ENCODE measurements at regions not wholly inside any gene's neighbourhood (a gene's known extent, or its start where the extent isn't known, plus 50 kb on each side); places are given as distances from the start of the nearest gene placed in this dataset.

DNA sequence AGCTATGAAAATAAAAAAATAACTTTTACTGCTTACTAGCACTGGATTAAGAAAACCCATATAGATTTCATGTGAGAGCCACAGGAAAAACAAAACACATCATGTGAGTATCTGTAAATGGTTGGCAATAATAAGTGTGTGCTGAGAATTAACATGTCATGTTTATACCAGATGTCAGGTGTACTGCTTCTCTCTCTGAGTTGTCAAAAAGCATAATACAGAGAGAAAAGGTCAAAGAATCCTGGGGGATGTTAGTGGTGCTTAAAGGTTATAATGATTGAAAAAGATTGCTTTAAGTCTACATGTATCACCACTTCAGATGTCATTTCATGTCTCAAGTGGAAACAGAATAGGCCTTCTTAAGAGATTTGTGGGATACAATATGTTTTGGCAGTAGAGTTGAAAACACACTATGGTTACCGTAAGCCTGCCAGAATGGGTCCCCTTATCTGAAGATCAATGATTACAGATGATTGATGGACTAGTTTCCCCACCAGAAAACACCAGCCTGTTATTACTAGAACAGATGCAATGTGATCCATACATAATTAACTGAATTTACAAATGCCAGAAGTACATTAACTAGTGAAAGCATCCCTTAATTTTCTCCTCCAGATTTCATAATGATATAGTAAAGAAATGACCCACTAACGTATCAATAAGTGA is 204.1 kb downstream of the CNTN3 start:
- no peaks in the 10 kb centered on the region for H3K36me3 Mint-ChIP-seq (ENCODE audit: unreplicated experiment)
- peaks cover 3% of the 10 kb centered on the region for H3K9me3 Mint-ChIP-seq (ENCODE audit: unreplicated experiment)
- H3K4me3 Mint-ChIP-seq (ENCODE audit: unreplicated experiment) = no peak overlapping the region

DNA sequence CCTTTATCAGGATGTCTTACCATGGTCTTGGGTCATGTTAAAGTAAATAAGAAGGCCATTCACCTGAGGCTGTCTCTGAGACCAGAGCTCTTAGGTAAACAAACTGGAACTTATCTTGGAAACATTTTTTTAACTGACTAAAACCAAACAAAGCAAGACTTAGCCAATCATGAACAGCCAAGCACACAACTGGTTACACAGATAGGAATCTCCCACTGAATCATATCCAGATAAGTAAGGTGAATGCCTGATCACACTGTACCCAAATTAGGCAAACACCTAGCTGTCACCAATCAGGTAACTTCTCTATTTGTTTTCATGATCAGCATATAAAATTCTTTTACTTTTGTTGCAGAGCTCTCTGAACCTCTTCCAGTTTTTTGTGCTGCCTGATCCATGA is 205.4 kb downstream of the CNTN3 start:
- DNase-seq (ENCODE audit: extremely low spot score, unreplicated experiment) = no peak
- H3K27ac Mint-ChIP-seq (ENCODE audit: unreplicated experiment) = no peak overlapping the region
- TF ChIP-seq, protein P1, sequence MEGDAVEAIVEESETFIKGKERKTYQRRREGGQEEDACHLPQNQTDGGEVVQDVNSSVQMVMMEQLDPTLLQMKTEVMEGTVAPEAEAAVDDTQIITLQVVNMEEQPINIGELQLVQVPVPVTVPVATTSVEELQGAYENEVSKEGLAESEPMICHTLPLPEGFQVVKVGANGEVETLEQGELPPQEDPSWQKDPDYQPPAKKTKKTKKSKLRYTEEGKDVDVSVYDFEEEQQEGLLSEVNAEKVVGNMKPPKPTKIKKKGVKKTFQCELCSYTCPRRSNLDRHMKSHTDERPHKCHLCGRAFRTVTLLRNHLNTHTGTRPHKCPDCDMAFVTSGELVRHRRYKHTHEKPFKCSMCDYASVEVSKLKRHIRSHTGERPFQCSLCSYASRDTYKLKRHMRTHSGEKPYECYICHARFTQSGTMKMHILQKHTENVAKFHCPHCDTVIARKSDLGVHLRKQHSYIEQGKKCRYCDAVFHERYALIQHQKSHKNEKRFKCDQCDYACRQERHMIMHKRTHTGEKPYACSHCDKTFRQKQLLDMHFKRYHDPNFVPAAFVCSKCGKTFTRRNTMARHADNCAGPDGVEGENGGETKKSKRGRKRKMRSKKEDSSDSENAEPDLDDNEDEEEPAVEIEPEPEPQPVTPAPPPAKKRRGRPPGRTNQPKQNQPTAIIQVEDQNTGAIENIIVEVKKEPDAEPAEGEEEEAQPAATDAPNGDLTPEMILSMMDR (IDR thresholded peaks at IDR 0.05) = no peak
- H3K27me3 Mint-ChIP-seq (ENCODE audit: unreplicated experiment) = no peaks in the 10 kb centered on the region
- peaks cover 3% of the 10 kb centered on the region for H3K9me3 Mint-ChIP-seq (ENCODE audit: unreplicated experiment)
- H3K36me3 Mint-ChIP-seq (ENCODE audit: unreplicated experiment) = no peaks in the 10 kb centered on the region
- H3K4me1 Mint-ChIP-seq (ENCODE audit: unreplicated experiment) = no peaks in the 10 kb centered on the region
- H3K4me3 Mint-ChIP-seq (ENCODE audit: unreplicated experiment) = no peak overlapping the region

More for the DNA sequence above, 204.1 kb downstream of the CNTN3 start:
- H3K27me3 Mint-ChIP-seq (ENCODE audit: unreplicated experiment) = no peaks in the 10 kb centered on the region
- no peaks in the 10 kb centered on the region for H3K4me1 Mint-ChIP-seq (ENCODE audit: unreplicated experiment)
- DNase-seq (ENCODE audit: extremely low spot score, unreplicated experiment) = no peak
- no peak overlapping the region for H3K27ac Mint-ChIP-seq (ENCODE audit: unreplicated experiment)
- TF ChIP-seq, protein P1 (IDR thresholded peaks at IDR 0.05) = no peak

DNA sequence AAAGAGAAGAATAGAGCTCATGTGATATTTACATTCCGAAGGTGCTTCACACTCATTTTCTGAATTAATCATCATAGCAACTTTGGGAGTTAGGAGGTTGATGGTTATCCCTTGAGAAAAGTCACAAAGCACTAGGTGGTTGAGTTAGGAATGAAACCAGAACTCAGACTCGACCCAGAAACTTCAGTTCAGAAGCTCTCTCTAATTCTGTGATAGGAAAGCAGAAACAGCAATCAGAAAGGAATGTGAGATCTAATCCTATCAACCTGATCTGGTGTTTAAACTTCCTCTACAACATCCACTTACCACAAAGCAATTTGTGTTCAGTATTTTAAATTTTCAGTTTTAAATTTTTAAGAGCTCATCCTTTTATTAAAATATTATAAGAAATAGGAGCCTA is 211.2 kb downstream of the CNTN3 start:
- peaks cover 8% of the 10 kb centered on the region for H3K9me3 Mint-ChIP-seq (ENCODE audit: unreplicated experiment)
- no peaks in the 10 kb centered on the region for H3K36me3 Mint-ChIP-seq (ENCODE audit: unreplicated experiment)
- H3K4me3 Mint-ChIP-seq (ENCODE audit: unreplicated experiment) = no peak overlapping the region
- no peaks in the 10 kb centered on the region for H3K4me1 Mint-ChIP-seq (ENCODE audit: unreplicated experiment)
- no peak overlapping the region for H3K27ac Mint-ChIP-seq (ENCODE audit: unreplicated experiment)
- DNase-seq (ENCODE audit: extremely low spot score, unreplicated experiment) = no peak
- H3K27me3 Mint-ChIP-seq (ENCODE audit: unreplicated experiment) = no peaks in the 10 kb centered on the region
- TF ChIP-seq, protein P1 (IDR thresholded peaks at IDR 0.05) = no peak

DNA sequence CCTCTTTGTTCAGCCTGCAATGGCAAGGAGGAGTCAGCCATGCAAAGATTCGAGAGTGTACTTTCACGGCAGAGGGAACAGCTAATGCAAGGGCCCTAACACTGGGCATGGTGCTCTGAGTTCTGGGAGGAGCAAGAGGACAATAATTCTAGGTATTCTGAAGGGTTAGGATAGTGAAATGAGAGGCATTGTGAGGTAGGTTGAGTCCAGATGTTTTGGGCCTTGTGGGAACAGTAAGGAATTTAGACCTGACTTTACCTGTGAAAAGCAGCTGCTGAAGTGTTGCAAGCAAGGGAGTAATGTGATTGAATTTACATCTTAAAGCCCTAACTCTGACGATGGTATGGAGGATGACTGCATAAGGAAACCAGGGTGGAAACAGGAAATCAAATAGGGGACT is 211.6 kb downstream of the CNTN3 start:
- Mint-ChIP-seq H3K4me3 (ENCODE audit: unreplicated experiment) (no peak overlapping the region), H3K36me3 (ENCODE audit: unreplicated experiment) (no peaks in the 10 kb centered on the region), H3K27me3 (ENCODE audit: unreplicated experiment) (no peaks in the 10 kb centered on the region), H3K27ac (ENCODE audit: unreplicated experiment) (no peak overlapping the region), H3K4me1 (ENCODE audit: unreplicated experiment) (no peaks in the 10 kb centered on the region), H3K9me3 (ENCODE audit: unreplicated experiment) (peaks cover 8% of the 10 kb centered on the region)
- TF ChIP-seq, protein P1 (IDR thresholded peaks at IDR 0.05) = no peak
- no peak for DNase-seq (ENCODE audit: extremely low spot score, unreplicated experiment)

DNA sequence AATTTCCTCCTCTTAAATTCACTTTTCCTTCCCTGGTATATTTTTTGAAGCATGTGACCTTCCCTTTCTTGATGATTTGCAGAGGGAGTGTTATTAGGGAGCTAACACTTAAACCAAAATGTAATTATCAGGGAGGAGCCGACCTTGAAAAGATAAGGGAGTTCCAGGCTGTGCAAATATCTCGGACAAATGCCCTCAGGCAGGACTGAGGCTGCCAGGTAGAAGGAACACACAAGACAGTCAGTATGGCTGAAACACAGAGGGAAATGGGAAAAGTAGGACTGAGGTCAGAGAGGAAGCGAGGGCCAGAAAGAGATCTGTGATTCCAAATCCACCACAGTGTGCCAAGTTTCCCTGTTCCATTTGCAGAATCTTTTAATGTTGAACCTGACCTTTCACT is 221.0 kb downstream of the CNTN3 start:
- DNase-seq (ENCODE audit: extremely low spot score, unreplicated experiment) = no peak
- TF ChIP-seq, protein P1 (IDR thresholded peaks at IDR 0.05) = no peak
- no peak overlapping the region for H3K27ac Mint-ChIP-seq (ENCODE audit: unreplicated experiment)
- no peaks in the 10 kb centered on the region for H3K4me1 Mint-ChIP-seq (ENCODE audit: unreplicated experiment)
- no peak overlapping the region for H3K4me3 Mint-ChIP-seq (ENCODE audit: unreplicated experiment)
- no peaks in the 10 kb centered on the region for H3K36me3 Mint-ChIP-seq (ENCODE audit: unreplicated experiment)
- peaks cover 10% of the 10 kb centered on the region for H3K9me3 Mint-ChIP-seq (ENCODE audit: unreplicated experiment)
- H3K27me3 Mint-ChIP-seq (ENCODE audit: unreplicated experiment) = no peaks in the 10 kb centered on the region

Measured in osteocyte (in vitro differentiated cells).